GM12873 (cell line): ENCODE measurements at regions not wholly inside any gene's neighbourhood (a gene's known extent, or its start where the extent isn't known, plus 50 kb on each side); places are given as distances from the start of the nearest gene placed in this dataset.

Experiments
- TF ChIP-seq, protein P1 (sequence below): IDR thresholded peaks from 2 replicates; pipeline ENCODE4 v1.5.1; 2012; ENCODE audit warnings: low read depth, mild to moderate bottlenecking, moderate library complexity, low read length, control low read depth; ENCODE audit not compliant: insufficient read depth; ENCODE audit errors: missing control alignments

DNA sequence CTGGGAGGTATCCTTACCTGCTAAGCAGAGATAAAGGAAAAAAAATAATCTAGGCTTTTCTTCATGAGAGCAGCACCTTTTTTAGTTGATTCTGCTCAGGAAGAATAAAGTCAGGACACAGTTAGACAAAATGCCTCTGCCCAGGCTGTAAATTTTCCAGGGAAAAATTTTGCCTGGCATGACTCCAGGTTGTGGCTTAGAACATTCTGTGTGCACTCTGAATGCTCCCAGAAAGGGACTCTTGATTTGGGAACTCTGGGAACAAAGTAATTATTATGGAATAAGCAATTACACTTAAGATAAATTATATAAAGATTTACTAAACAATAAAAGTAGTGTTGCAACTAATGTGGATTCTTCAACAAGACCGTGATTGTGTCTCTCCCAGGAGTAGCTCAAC, 826.2 kb upstream of the TENM3 start:
- TF ChIP-seq, protein P1, sequence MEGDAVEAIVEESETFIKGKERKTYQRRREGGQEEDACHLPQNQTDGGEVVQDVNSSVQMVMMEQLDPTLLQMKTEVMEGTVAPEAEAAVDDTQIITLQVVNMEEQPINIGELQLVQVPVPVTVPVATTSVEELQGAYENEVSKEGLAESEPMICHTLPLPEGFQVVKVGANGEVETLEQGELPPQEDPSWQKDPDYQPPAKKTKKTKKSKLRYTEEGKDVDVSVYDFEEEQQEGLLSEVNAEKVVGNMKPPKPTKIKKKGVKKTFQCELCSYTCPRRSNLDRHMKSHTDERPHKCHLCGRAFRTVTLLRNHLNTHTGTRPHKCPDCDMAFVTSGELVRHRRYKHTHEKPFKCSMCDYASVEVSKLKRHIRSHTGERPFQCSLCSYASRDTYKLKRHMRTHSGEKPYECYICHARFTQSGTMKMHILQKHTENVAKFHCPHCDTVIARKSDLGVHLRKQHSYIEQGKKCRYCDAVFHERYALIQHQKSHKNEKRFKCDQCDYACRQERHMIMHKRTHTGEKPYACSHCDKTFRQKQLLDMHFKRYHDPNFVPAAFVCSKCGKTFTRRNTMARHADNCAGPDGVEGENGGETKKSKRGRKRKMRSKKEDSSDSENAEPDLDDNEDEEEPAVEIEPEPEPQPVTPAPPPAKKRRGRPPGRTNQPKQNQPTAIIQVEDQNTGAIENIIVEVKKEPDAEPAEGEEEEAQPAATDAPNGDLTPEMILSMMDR = no peak

DNA sequence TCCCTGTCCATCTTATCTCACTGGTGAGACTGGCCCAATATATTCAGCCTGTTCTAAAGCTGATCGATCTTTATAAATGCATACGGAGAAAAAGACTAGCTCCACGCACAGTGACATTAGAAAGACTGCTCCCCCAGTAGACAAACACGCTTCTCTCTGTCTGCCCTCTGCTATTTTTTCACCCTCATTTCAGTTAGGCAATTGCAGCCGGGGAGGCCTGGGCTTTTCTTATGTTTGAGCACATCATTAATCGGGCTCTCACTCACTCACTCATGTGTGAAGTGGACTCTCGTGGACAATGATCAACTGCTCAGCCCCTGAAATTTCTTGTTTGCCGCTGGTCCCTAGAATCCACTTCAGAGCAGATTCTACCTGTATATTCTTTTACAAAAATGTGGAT, 824.7 kb upstream of the TENM3 start:
- TF ChIP-seq, protein P1 = no peak

GRCh38 chr4:181420950-181421349, 822.3 kb upstream of the TENM3 start:
- TF ChIP-seq, protein P1 = no peak

DNA sequence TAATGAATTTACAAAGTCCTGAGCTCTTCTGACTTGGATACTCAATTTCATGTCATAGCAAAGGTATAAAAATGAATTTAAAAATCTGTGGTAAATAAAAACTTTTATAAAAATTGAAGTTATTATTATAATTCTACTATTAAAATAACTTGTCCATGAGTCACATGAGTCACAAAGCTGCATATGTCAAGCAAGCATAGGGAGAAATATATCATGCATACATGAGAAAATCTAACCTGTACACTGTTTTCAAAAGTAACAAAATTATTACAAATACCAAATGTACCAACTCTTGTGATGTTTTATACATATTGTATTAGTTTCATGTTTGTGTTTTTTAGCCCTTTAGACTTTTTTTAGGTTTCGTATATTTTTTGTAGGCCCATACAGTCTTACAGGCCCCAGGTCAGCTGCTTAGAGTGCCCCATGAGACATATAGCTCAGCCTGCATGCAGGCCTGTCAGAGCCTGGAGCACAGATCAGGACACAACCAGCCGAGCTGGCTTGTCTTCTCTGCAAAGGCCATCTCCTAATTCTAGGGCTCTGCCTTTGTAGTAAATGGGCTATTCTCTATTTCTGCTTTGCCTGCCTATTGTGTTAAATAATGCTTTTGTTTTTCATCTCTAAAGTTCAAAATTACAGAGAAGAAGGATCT, 818.7 kb upstream of the TENM3 start:
- TF ChIP-seq, protein P1 = no peak

GRCh38 chr4:181427076-181427475, 816.1 kb upstream of the TENM3 start:
- TF ChIP-seq, protein P1 = no peak

- TF ChIP-seq, protein P1 = no peak
Observed at GRCh38 chr4:181431006-181431405, 812.2 kb upstream of the TENM3 start.

GRCh38 chr4:181431661-181432060, 811.5 kb upstream of the TENM3 start:
- TF ChIP-seq, protein P1 = no peak
